ENCODE measurements at regions not wholly inside any gene's neighbourhood (a gene's known extent, or its start where the extent isn't known, plus 50 kb on each side); places are given as distances from the start of the nearest gene placed in this dataset.
A peak's percentile ranks its signal among the peaks of the same experiment; 100 is the strongest.

DNA sequence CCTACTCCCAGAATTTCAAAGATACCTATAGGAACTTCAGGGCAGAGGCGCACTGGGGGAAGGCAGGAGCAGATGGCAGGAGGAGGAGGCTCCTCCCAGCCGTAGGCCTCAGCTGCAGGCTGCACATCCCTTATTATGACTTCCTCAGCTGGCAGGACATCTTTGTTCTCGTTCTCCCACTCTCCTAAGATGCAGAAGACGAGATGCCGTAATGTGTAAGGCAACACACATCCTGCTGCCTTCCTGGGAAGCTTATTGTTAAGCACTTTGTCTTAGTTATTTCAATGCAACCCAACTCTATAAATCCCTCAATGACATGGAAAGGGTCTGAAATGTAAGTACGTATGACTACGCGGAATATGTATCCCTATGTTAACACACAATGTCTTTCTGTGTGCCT lies 599.8 kb upstream of the MGMT start:
- FAIRE-seq, result no peak

DNA sequence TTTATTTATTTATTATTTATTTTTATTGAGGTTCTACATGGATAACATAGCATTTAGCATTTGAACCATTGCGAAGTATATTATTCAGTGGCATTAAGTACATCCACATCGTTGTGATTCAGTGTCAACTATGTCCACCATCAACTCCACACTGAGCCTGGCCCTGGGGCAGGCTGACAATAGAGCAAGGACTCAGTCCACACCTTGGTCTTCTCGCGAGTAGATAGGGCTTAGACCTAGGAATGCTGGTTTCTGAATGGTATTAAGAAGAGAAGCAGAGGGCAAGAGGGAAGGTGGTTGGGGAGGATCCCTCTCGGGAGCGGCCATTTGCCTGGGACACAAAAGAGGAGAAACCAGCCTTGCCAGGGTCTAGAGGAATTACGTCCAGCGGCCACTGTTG lies 599.2 kb upstream of the MGMT start:
- FAIRE-seq, result no peak

DNA sequence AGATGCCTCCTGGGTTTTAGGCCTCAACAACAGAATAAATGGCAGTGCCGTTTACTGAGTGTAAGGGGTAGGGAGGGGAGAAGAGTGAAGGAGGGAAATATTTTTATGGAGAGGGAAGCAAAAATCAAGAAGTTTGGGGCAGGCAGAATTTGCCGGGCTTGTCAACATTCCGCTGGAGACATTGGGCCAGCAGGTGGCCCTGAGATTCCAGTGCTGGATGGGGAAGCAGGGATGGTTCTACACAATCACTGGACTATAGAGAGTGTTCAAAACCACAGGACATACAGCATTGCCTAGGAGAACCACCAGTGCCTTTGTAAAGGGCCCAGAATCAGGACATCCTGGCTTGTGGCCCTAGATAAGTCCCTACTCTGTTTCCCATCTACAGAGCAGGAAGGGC lies 598.6 kb upstream of the MGMT start:
- no peak for FAIRE-seq

DNA sequence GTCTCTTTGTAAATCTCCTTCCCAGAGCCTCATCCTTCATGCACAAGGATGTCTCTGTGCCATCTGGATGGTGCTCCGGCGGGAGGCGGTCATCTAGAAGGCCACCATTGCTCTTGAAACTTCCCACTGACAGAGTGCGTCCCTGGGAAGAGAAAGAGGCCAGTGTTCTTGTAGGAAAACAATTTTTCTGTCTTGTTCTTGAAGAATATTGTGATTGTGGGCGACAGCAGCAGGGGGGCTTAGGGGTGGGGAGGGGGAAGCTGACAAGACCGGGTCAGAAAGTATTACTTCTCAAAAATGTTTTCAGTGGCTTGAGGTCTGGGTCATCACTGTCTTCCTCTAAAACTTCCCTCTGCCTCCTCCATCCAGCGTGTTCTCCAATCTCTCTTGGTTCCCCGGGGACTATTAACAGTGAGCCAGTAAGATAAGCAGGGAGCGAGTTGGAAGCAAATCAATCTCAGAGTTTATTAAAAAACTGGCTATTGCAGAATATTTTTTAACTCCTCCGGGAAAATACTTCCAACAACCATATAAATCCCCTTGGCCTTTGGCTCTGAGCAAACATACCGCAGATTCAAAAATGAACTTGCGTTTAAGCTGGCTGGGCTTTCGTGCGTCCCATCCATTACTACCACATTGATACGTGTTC lies 597.8 kb upstream of the MGMT start:
- FAIRE-seq, result no peak

DNA sequence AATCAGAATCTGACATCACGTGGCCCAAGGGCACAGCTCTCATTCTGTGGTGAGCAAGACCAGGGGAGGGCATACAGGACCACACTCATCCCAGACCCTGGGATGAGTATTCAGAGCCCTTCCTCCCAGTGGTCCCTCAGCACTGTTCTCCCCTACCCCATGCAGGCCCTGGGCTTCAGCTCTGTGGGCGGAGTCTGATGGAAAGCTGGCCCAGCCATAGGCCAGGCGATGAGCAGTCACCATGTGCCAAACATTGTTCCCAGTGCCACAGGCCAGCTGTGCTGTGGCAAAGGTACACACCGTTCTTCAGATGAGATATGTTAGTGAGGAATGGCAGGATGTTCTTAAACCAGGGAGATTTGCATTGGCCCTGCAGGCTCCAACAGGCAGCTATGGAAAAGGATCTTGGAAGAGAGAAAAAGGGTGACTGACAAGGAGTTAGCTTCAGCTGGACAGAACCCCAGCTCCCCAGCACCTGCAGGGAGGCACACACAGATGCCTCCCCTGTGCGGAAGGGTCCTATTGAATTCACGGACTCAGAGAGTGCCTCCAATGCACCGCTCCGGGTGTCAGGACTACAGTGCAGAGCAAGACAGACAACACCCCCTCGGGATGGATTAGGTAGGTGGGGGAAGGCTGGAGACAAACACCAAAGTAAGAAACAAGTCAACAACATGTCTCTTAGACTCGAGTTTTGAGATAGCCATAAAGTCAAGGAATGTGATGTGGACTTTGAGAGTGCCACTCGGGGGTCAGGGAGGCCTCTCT lies 596.0 kb upstream of the MGMT start:
- FAIRE-seq, result no peak

DNA sequence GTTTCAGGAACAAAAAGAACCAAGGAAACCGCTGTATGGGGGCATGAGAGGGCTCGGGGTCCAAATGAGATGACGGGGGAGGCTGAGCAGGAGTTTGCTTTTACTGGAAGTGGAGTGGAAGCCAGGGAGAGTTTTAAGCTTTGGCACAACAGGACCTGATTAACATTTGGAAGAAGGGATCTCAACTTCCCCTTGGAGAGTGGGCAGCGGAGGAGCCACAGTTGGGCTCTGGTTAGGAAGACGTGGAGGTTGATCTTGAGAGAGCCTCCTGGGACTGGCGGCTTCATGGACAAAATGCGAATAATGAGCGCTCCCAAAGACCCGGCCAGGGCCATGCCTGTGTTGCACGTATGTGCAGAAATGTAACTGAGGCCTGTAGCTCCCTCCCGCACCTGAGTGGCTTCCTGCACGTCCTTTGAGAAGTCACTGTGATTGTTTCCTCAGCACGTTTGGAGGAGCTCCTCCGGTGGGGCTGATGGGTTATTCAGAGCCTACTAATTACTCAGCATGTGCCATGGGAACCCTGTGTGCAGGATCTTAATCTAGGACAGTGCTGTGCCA lies 595.3 kb upstream of the MGMT start:
- no peak for FAIRE-seq

DNA sequence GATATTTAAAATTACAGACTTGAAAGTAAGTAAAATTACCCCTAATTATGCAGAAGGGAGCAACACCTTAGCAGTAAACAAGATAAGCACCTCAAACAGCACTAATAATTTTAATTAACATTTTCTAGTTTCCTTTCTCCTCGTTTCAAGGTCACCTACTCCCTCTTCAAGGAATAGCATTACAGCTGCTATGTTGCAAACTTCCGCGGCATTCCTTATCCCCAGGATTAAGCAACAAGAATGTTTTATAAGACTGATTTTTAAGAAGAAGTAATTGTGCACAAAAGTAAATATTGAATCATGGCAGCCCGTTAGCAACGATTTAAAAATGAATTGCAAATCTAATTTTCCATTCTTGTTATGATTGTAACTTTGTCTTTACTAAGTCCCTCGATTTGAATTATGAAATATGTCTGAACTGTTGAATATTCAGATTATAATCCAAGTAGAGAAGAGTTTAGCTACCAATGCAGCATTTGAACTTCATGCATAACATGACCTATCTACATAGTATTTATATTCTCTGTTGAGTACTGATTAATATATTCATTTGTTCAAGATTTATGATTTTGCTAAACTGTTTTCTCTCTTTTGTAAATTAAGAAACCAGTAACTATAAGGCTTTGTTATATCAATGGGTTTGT lies 593.5 kb upstream of the MGMT start:
- FAIRE-seq, result peak; percentile 14

DNA sequence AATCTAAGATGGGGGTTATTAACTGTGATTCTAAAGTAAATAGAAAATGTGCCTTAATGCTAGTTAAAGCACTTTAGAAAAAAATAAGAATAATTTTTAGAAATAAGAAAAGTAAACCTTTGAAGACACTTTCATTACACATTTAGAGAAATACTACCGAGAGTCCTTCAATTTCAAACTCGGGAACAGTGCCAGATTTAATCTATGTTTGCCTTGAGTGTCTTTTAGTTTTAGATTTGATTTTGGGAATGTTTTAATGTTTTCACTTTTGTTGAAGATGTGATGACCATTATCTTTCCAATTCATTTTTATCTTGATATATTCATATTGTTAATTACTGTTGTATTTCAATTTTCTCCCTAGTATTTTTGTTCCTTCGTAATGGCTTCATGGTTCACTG lies 592.7 kb upstream of the MGMT start:
- FAIRE-seq, result no peak

DNA sequence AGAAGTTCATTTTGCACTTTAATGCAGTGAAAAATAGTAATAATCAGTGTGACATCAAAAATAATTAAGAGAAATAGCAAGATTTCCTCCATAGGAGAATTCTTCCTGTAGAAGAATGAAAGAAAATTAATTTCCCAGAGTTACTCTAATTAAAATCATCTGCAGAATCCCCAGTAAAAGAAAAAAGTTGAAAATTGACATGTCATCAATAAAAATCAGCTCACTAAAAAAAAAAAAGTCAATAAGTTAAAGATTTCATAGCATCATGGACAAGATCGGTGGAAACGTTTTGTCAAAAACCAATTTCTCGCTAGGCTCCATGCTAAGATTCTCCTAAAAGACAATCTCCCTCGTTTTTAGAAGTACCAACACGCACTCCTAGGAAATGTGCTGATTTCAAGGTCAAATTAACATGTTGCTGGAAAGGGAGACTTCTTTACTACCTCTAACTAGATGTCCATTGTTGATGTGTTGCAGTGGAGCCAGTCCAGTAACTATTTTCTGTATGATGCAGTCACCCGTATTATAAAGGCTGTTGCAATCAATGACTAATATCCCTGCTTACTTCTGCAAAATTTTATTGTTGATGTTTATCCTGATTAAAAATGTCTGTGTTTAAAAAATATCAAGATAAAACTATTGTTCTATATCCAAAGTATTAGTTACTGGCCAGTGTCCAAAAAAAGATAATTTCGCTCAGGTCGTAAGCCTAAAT lies 591.9 kb upstream of the MGMT start:
- FAIRE-seq, result no peak

DNA sequence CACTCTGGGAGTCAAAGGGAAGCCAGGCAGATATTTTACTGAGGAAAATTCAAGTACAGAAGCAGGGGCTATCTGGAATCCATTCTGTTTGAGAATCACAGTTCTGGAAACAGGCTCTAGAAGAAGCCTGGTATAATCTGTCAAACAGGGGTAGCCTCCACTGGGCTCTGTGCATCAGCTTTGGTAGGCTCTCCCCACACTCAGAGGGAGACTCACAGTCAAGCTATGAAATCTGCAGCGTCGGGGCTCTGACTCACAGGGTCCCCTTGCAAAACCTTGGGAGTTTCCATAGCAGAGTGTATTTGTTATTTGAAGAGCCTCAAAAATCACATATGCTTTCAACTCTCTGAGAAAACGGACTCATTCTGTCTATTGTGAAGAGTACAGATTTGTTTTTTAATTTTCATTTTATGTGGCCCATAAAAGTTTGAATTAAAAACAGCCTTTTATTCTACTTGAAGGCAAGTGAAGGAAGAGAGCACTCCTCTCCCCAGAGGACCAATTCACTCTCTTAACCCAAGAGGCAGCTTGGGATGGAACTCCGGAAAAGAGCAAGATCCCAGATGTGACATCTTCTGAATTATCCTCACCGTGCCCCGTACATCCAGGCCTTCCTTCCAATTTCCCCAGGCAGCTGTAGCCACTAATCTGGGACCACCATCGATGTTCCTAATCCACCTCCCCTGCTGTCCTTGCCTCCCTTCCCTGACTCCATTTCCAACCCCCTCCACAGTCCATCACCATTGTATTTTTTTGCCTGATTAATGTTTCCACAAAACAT lies 590.9 kb upstream of the MGMT start:
- no peak for FAIRE-seq

DNA sequence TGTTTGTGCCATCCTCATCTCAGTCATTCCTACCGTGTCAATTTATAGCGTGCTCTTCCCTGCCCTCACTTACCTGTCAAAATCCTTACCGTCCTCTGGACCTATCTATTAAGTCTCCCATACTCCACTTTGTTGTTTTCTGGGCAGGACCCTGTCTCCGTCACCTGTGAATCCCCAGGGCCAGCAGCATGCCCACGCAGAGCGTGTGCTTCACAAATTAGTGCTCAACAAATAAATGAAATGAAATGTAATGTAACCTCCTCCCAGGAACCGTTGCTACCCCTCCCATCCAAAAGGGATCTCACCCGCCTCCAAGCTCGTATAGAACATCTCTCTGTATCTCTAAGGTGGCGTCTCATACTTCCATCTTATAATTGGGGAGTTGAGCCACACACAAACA lies 589.9 kb upstream of the MGMT start:
- FAIRE-seq, result no peak

DNA sequence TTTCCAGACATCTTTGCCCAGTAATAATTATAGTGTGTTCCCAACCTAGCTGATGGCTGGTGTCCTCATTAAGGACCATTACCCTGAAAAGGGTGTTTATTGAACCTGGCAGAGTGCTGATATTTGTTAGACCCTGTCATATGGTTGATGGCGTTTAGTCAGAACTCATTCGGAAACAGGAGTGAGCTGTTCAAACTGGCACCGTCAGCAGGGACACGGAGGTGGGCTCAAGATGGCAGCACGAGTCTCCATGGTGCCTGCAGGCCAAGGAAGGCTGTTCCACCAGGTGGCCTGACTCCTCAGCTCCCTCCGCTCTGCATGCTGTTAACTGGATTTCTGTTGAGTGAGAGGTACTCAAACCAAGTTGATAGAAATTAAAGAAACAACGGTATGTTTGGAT lies 589.1 kb upstream of the MGMT start:
- FAIRE-seq, result no peak

DNA sequence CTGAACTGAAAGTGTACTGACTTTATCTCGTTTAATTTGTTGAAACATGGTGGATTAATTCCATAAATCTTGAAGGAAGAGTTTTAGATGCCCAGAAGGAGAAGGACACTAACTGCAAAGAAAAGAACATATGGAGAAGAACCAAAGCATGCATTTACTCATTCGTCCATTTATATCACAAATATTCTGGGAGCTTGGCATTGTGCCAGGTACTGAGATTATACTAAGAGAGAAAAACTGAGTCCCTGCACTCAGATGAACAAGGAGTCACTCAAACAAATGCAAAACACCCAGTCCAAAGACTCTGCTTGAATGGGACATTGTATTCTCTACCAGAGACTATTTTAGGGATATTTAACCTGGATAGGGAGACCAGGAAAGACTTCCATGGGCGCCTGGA lies 588.0 kb upstream of the MGMT start:
- no peak for FAIRE-seq

DNA sequence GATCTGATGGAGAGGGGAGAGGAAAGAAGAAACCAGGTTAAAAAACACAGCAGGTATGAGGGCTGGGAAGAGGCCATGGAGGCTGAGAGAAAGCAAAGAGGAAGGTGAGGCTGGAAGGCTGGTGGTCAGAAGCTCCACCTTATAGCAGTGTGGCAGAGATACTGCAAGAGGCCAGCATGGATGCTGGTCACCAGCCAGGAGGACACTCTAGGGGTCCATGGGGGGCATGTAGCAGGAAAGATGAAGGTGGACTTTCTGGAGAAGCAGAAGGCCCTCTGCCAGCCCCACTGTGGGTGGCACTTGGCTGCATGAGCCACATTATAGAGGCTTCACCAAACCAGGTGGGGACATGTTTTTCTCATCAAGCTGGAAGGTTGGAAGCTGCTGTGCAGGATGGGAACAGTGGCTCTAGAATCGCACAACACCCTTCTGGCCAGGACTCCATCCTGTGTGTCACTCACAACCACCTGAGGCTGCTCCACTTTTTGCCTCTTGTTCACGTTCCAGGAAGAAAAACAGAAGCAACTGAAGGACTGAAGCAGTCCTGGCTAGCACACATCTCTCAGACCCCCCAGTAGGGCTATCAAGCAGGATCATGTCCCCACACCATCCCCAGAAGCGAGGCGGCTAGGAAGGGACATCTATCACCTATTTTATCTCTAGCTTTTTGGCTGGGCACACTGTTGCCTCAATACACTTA lies 587.5 kb upstream of the MGMT start:
- FAIRE-seq, result no peak

DNA sequence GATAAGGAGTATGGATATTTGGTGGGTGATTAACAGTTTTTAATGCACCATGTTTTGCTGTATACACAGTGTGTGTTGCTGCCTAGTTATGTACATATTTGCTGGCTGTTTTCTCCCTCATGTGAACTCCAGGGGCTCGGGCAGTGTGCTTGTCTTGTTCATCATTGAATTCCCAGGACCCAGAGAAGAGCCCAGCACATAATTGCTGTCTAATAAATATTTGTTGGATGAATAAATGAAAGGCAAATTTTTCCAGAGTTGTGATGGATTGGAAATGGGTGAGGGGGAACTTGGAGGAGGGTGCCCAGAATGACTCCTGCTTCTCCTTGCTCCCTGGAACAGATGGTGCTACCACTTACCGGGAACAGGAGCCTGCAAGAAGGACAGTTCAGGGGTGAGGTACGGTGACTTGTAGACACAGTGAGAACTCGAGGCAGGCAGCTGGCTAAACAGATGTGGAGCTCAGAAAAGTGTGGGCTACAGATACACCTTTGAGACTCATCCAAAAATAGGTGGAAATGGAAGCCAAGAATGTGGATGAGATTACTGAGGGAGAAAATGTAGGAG lies 586.8 kb upstream of the MGMT start:
- no peak for FAIRE-seq

DNA sequence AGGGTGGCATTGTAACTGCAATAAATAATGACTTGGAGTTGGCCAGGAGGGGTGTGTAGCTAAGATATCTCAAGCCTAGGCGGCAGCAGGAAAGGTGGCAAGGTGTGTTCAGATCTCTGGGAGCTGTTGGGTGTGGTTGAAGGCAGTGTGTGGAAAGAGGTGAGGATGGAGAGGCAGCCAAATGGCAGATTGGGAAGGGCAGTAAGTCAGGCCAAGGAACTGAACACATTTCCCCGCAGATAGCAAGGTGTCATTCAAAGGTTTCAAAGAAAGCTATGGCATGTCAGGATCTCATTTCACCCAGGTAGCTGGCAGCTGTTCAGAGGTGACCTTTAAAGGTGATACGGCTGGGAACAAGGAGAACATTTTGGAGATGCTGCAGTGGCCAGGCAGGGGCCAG lies 586.0 kb upstream of the MGMT start:
- FAIRE-seq, result no peak

DNA sequence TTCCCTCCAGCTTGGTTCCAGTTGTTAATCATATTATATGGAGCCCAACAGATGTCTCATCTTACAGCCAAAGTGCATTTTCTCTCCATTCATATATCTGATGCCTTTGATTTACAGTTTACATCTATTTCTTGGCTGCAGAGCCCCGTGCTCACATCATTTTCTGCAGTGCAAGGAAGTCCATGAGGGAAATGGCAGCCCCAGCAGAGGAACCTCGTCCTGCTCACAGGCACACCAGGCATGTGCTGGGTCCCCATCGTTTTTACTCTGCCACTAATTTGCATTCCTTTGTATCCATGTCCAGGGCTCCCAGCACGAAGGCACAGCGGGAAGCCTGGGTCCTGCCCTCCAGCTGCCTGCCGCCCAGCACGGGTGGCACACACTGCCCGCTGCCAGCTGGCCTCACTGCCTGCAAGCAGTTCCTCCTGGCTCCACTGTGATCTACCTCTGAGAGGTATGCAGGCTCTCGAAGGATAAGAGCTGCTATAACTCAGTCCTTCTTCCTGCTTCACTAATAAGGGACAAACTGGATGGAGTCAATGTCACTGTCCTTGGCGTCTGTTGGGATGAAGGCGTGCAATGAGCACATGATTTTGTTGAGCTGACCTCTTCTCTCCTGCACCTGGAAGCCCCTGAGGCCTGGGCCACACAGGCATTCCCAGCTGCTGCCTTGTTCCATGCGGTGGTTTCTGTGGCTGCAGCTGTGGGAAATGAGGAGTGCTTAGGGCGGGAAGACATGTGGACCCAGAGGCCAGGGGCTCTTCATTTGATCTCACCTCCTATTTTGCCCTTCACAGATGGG lies 583.6 kb upstream of the MGMT start:
- no peak for FAIRE-seq

DNA sequence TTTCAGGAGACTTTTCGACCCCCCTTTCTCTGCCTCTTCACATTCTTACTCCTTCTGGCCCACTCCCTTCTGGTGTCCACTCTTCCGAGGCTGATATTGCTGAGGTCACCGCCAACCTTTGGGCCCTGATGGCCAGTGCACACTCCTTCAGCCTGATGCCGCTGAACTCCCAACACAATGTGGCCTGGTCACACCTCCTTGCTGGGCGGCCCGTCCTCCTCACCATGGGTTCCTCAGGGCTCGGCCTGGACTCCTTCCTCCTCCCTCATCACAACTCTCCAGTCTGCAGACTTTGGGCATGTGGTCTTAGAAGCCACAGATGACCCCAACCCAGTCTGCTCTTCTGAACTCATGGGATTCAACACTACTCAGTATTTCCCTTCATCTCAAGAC lies 583.0 kb upstream of the MGMT start:
- FAIRE-seq, result no peak

DNA sequence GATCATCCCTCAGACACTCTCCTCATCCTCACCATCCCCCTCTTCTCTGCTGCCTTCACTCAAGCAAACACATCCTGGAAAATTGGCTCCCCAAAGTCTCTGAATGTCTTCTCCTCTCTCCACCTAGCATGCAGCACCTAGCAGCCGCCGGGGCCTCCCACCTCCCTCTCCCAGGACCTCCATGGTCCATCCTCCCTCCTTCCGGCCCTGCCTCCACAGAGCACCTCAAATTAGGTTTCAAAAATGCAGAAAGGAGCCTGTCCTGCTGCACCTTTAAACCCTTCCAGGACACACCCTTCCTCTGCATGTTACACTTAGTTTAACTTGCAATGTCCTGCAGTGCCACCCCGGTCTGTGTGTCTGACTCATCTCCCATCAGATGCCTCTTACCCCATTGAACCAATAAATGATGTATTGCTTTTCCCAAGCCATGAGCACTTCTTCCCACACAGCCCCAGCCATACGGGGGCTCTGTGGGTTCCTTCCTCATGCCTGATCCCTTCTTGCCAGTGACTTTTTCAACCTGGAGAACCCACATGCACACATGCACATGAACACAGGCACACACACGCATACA lies 582.5 kb upstream of the MGMT start:
- FAIRE-seq, result no peak

Measured in A204.1 (cell line).